ENCODE measurements at regions not wholly inside any gene's neighbourhood (a gene's known extent, or its start where the extent isn't known, plus 50 kb on each side); places are given as distances from the start of the nearest gene placed in this dataset.

DNA sequence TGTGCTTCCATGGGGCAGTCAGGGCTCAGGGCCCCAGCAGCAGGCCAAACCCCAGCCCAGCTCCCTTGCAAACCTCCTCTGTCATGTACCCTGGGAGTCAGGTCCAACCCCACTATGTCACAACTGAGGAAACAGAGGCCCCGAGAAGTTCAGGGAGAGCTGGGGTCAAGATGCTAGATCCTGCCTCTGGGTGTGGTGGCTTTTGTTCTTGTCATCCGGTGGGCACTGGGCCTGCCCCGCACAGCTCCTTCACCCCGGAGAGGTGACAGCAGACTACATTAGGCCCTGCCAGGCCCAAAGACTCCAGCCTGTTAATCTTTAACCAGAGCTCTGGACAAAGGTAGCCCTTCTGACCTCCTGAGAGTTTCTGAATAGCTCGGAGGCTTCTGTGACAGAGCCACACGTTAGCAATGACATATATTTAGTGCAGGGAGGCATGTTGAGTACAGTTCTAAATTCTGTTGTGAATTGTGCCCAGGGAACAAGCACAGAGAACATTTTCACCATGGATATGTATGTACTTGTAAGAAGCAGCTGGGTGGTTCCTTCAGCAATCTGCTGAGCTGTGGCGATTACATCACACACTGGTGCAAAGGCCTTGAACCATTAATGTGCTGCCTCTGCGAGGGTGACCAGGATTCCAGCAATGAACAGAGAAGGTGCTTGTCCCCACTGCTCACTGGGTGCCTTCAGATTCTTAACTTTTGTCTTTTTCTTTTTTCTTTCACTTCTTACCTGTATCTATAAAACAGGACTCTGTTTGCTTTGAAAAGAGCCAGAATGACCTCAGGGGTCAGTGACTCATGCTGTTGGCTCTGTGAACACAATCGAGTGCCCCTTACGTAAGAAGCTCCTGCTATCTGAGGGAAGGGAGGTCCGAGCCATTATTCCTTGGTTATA lies 102.8 kb downstream of the RHOU start (continued):
- peak; percentile 66; the same call in 1 of the 2 replicates for TF ChIP-seq FOXK2 (IDR thresholded peaks at IDR 0.05)
- TF ChIP-seq CREBL2 (CRISPR knock-in tag; IDR thresholded peaks at IDR 0.05; ENCODE audit: borderline replicate concordance) = no peak
- TF ChIP-seq ZNF468 (CRISPR knock-in tag; IDR thresholded peaks at IDR 0.05) = 0 out of 2 replicates have a peak, but pooled peaks have one; percentile 33
- TF ChIP-seq PTBP1 (IDR thresholded peaks at IDR 0.05; ENCODE audit: low read depth, low read length, poor library complexity, severe bottlenecking) = no peak
- TF ChIP-seq SMYD3 (CRISPR knock-in tag; IDR thresholded peaks at IDR 0.05) = peak; percentile 56; the same call in 1 of the 2 replicates
- peak; percentile 71 for TF ChIP-seq CEBPB (IDR thresholded peaks at IDR 0.05; ENCODE audit: borderline replicate concordance, low read depth, low read length)
- peak; percentile 52 for TF ChIP-seq PHF21A (CRISPR knock-in tag; IDR thresholded peaks at IDR 0.05)
- TF ChIP-seq HMGA1 (CRISPR knock-in tag; conservative IDR thresholded peaks at IDR 0.05) = no peak
- TF ChIP-seq ZC3H13 (CRISPR knock-in tag; IDR thresholded peaks at IDR 0.05) = no peak
- peak; percentile 40; the same call in 1 of the 2 replicates for TF ChIP-seq CBX5 (CRISPR knock-in tag; IDR thresholded peaks at IDR 0.05; ENCODE audit: borderline replicate concordance)
- no peak for TF ChIP-seq ZNF33A (CRISPR knock-in tag; IDR thresholded peaks at IDR 0.05; ENCODE audit: borderline replicate concordance)
- TF ChIP-seq HMG20B (CRISPR knock-in tag; conservative IDR thresholded peaks at IDR 0.05) = 0 out of 2 replicates have a peak, but pooled peaks have one; percentile 24
- no peak for TF ChIP-seq MAF1 (CRISPR knock-in tag; IDR thresholded peaks at IDR 0.05; ENCODE audit: borderline replicate concordance)
- TF ChIP-seq POLR2AphosphoS5 (IDR thresholded peaks at IDR 0.05; ENCODE audit: low read depth, low read length) = peak; percentile 75
- peak; percentile 46 for TF ChIP-seq IKZF5 (CRISPR knock-in tag; IDR thresholded peaks at IDR 0.05)
- no peak for TF ChIP-seq NCOA5 (CRISPR knock-in tag; IDR thresholded peaks at IDR 0.05)
- no peak for TF ChIP-seq RFX3 (CRISPR knock-in tag; IDR thresholded peaks at IDR 0.05)
- TF ChIP-seq ZNF136 (CRISPR knock-in tag; IDR thresholded peaks at IDR 0.05; ENCODE audit: low read depth) = no peak
- TF ChIP-seq ZNF780A (CRISPR knock-in tag; IDR thresholded peaks at IDR 0.05) = no peak
- no peak for TF ChIP-seq ZNF747 (CRISPR knock-in tag; IDR thresholded peaks at IDR 0.05; ENCODE audit: borderline replicate concordance)
- peak; percentile 41; the same call in 1 of the 2 replicates for TF ChIP-seq KDM2A (CRISPR knock-in tag; IDR thresholded peaks at IDR 0.05; ENCODE audit: borderline replicate concordance, low read depth)
- TF ChIP-seq NPAS2 (CRISPR knock-in tag; IDR thresholded peaks at IDR 0.05; ENCODE audit: borderline replicate concordance) = no peak
- TF ChIP-seq ZNF614 (CRISPR knock-in tag; IDR thresholded peaks at IDR 0.05; ENCODE audit: borderline replicate concordance) = peak; percentile 49; the same call in 1 of the 2 replicates
- 0 out of 2 replicates have a peak, but pooled peaks have one; percentile 41 for TF ChIP-seq ZNF12 (CRISPR knock-in tag; IDR thresholded peaks at IDR 0.05)
- no peak for TF ChIP-seq TCF12 (IDR thresholded peaks at IDR 0.05)
- TF ChIP-seq TCF12 (CRISPR knock-in tag; IDR thresholded peaks at IDR 0.05) = peak; percentile 70; the same call in 1 of the 2 replicates
- 0 out of 2 replicates have a peak, but pooled peaks have one; percentile 63 for TF ChIP-seq SAFB2 (CRISPR knock-in tag; IDR thresholded peaks at IDR 0.05; ENCODE audit: borderline replicate concordance, low read depth)
- TF ChIP-seq NBN (conservative IDR thresholded peaks at IDR 0.05) = no peak
- TF ChIP-seq GTF3A (CRISPR knock-in tag; conservative IDR thresholded peaks at IDR 0.05) = no peak
- TF ChIP-seq ZNF639 (CRISPR knock-in tag; conservative IDR thresholded peaks at IDR 0.05) = no peak

All from HepG2 (cell line).